T-helper 2 cell treated with Interferon-gamma antibody and Interleukin-4, amounts not matched to agents 5 μg/mL and 100 μg/mL, for 36 hours (primary cell): ENCODE measurements at regions not wholly inside any gene's neighbourhood (a gene's known extent, or its start where the extent isn't known, plus 50 kb on each side); places are given as distances from the start of the nearest gene placed in this dataset.

Source experiments
- DNase-seq: peaks from one replicate; pipeline ENCODE4 v3.0.0; 2021; ENCODE audit warnings: low spot score
- H3K27ac Mint-ChIP-seq: one replicate; pipeline ENCODE4 v1.8.0; 2021; ENCODE audit warnings: mild to moderate bottlenecking, mixed read lengths
- H3K27me3 Mint-ChIP-seq: one replicate; pipeline ENCODE4 v1.8.0; 2021; ENCODE audit warnings: low read depth, mixed read lengths
- H3K36me3 Mint-ChIP-seq: one replicate; pipeline ENCODE4 v1.8.0; 2021; ENCODE audit warnings: low read depth, mixed read lengths
- H3K4me1 Mint-ChIP-seq: one replicate; pipeline ENCODE4 v1.8.0; 2021; ENCODE audit warnings: low read depth, mixed read lengths
- H3K4me3 Mint-ChIP-seq: one replicate; pipeline ENCODE4 v1.8.0; 2022; ENCODE audit warnings: mild to moderate bottlenecking, moderate library complexity, mixed read lengths
- H3K9me3 Mint-ChIP-seq: one replicate; pipeline ENCODE4 v1.8.0; 2021; ENCODE audit warnings: mixed read lengths

- Mint-ChIP-seq H3K4me3 (no peak overlapping the region), H3K27me3 (no peaks in the 10 kb centered on the region), H3K36me3 (no peaks in the 10 kb centered on the region), H3K4me1 (no peaks in the 10 kb centered on the region), H3K27ac (no peak overlapping the region), H3K9me3 (peaks cover 49% of the 10 kb centered on the region)
- DNase-seq: no peak
These were observed 839.9 kb upstream of the CDH8 start for GRCh38 chr16:62876133-62876532.

GRCh38 chr16:62872339-62872738 is 836.1 kb upstream of the CDH8 start:
- peaks cover 47% of the 10 kb centered on the region for H3K9me3 Mint-ChIP-seq
- DNase-seq: no peak
- no peaks in the 10 kb centered on the region for H3K27me3 Mint-ChIP-seq
- H3K4me1 Mint-ChIP-seq: no peaks in the 10 kb centered on the region
- H3K27ac Mint-ChIP-seq: no peak overlapping the region
- no peaks in the 10 kb centered on the region for H3K36me3 Mint-ChIP-seq
- no peak overlapping the region for H3K4me3 Mint-ChIP-seq

- no peak overlapping the region for H3K27ac Mint-ChIP-seq
- H3K36me3 Mint-ChIP-seq: no peaks in the 10 kb centered on the region
- DNase-seq: no peak
- H3K4me3 Mint-ChIP-seq: no peak overlapping the region
- H3K4me1 Mint-ChIP-seq: no peaks in the 10 kb centered on the region
- peaks cover 42% of the 10 kb centered on the region for H3K9me3 Mint-ChIP-seq
- H3K27me3 Mint-ChIP-seq: no peaks in the 10 kb centered on the region
These were observed 834.3 kb upstream of the CDH8 start for GRCh38 chr16:62870554-62870953.

GRCh38 chr16:62869837-62870236 is 833.6 kb upstream of the CDH8 start:
- no peaks in the 10 kb centered on the region for H3K36me3 Mint-ChIP-seq
- no peak overlapping the region for H3K27ac Mint-ChIP-seq
- H3K27me3 Mint-ChIP-seq: no peaks in the 10 kb centered on the region
- no peaks in the 10 kb centered on the region for H3K4me1 Mint-ChIP-seq
- H3K4me3 Mint-ChIP-seq: no peak overlapping the region
- no peak for DNase-seq
- H3K9me3 Mint-ChIP-seq: peaks cover 35% of the 10 kb centered on the region

GRCh38 chr16:62863139-62863538 is 826.9 kb upstream of the CDH8 start:
- Mint-ChIP-seq H3K9me3 (peaks cover 39% of the 10 kb centered on the region), H3K27ac (no peak overlapping the region), H3K27me3 (no peaks in the 10 kb centered on the region), H3K4me3 (no peak overlapping the region), H3K36me3 (no peaks in the 10 kb centered on the region), H3K4me1 (no peaks in the 10 kb centered on the region)
- no peak for DNase-seq

GRCh38 chr16:62853887-62854286 is 817.6 kb upstream of the CDH8 start:
- peaks cover 41% of the 10 kb centered on the region for H3K9me3 Mint-ChIP-seq
- H3K4me1 Mint-ChIP-seq: no peaks in the 10 kb centered on the region
- H3K36me3 Mint-ChIP-seq: no peaks in the 10 kb centered on the region
- H3K27ac Mint-ChIP-seq: no peak overlapping the region
- no peak for DNase-seq
- no peak overlapping the region for H3K4me3 Mint-ChIP-seq
- no peaks in the 10 kb centered on the region for H3K27me3 Mint-ChIP-seq

GRCh38 chr16:62846399-62847057 is 810.3 kb upstream of the CDH8 start:
- Mint-ChIP-seq H3K4me3 (no peak overlapping the region), H3K4me1 (no peaks in the 10 kb centered on the region), H3K9me3 (peaks cover 43% of the 10 kb centered on the region), H3K27me3 (no peaks in the 10 kb centered on the region), H3K27ac (no peak overlapping the region), H3K36me3 (no peaks in the 10 kb centered on the region)
- DNase-seq: no peak

- Mint-ChIP-seq H3K27ac (no peak overlapping the region), H3K36me3 (no peaks in the 10 kb centered on the region), H3K4me1 (no peaks in the 10 kb centered on the region), H3K27me3 (no peaks in the 10 kb centered on the region), H3K9me3 (peaks cover 63% of the 10 kb centered on the region), H3K4me3 (no peak overlapping the region)
- no peak for DNase-seq
These were observed 796.0 kb upstream of the CDH8 start for GRCh38 chr16:62832214-62832613.

GRCh38 chr16:62831235-62831850 is 795.1 kb upstream of the CDH8 start:
- Mint-ChIP-seq H3K4me3 (no peak overlapping the region), H3K27me3 (no peaks in the 10 kb centered on the region), H3K9me3 (peaks cover 60% of the 10 kb centered on the region), H3K27ac (no peak overlapping the region), H3K36me3 (no peaks in the 10 kb centered on the region), H3K4me1 (no peaks in the 10 kb centered on the region)
- no peak for DNase-seq

GRCh38 chr16:62829607-62830006 is 793.4 kb upstream of the CDH8 start:
- DNase-seq: no peak
- Mint-ChIP-seq H3K27ac (no peak overlapping the region), H3K9me3 (peaks cover 53% of the 10 kb centered on the region), H3K36me3 (no peaks in the 10 kb centered on the region), H3K4me3 (no peak overlapping the region), H3K4me1 (no peaks in the 10 kb centered on the region), H3K27me3 (no peaks in the 10 kb centered on the region)

GRCh38 chr16:62829084-62829483 is 792.8 kb upstream of the CDH8 start:
- Mint-ChIP-seq H3K27me3 (no peaks in the 10 kb centered on the region), H3K36me3 (no peaks in the 10 kb centered on the region), H3K27ac (no peak overlapping the region), H3K4me3 (no peak overlapping the region), H3K4me1 (no peaks in the 10 kb centered on the region), H3K9me3 (peaks cover 52% of the 10 kb centered on the region)
- no peak for DNase-seq

- DNase-seq: no peak
- Mint-ChIP-seq H3K27ac (no peak overlapping the region), H3K4me1 (no peaks in the 10 kb centered on the region), H3K27me3 (no peaks in the 10 kb centered on the region), H3K36me3 (no peaks in the 10 kb centered on the region), H3K9me3 (peaks cover 52% of the 10 kb centered on the region), H3K4me3 (no peak overlapping the region)
These were observed 785.6 kb upstream of the CDH8 start for GRCh38 chr16:62821824-62822223.

- Mint-ChIP-seq H3K9me3 (peaks cover 67% of the 10 kb centered on the region), H3K27me3 (no peaks in the 10 kb centered on the region), H3K36me3 (no peaks in the 10 kb centered on the region), H3K4me3 (no peak overlapping the region), H3K4me1 (no peaks in the 10 kb centered on the region), H3K27ac (no peak overlapping the region)
- no peak for DNase-seq
These were observed 780.8 kb upstream of the CDH8 start for GRCh38 chr16:62816971-62817519.

- H3K4me1 Mint-ChIP-seq: no peaks in the 10 kb centered on the region
- H3K27me3 Mint-ChIP-seq: no peaks in the 10 kb centered on the region
- H3K27ac Mint-ChIP-seq: no peak overlapping the region
- no peak for DNase-seq
- no peaks in the 10 kb centered on the region for H3K36me3 Mint-ChIP-seq
- no peak overlapping the region for H3K4me3 Mint-ChIP-seq
- H3K9me3 Mint-ChIP-seq: peaks cover 66% of the 10 kb centered on the region
These were observed 778.7 kb upstream of the CDH8 start for GRCh38 chr16:62814891-62815290.
